ENCODE measurements at regions not wholly inside any gene's neighbourhood (a gene's known extent, or its start where the extent isn't known, plus 50 kb on each side); places are given as distances from the start of the nearest gene placed in this dataset.
"Not testable (repeated sequence)": the region's sequence is repeated elsewhere in the genome, so short reads cannot be mapped to it uniquely, and the experiment has no call there.

DNA sequence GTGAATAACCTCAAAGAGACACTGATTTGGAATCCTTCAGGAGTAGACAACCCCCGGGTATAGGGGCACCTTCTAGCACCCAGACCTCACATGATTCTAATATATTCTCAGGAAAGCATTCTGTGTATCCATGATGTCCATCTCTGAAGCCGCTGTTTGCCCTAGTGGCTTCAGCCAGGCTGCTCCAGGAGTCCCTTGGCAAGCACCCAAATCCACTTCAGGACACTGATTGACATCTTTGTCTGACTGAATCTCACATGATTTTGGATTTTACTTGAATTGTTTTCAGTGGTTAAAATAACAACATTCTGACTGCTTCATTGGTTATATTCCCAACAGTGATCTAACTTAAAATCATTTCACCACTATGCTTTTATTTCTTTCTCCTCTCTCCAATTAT lies 390.5 kb upstream of the CLEC14A start:
- intact Hi-C loops (cut with DNase I) = no loop called here
- DNase-seq (no peak), ATAC-seq (no peak)
- TF ChIP-seq, protein P1, sequence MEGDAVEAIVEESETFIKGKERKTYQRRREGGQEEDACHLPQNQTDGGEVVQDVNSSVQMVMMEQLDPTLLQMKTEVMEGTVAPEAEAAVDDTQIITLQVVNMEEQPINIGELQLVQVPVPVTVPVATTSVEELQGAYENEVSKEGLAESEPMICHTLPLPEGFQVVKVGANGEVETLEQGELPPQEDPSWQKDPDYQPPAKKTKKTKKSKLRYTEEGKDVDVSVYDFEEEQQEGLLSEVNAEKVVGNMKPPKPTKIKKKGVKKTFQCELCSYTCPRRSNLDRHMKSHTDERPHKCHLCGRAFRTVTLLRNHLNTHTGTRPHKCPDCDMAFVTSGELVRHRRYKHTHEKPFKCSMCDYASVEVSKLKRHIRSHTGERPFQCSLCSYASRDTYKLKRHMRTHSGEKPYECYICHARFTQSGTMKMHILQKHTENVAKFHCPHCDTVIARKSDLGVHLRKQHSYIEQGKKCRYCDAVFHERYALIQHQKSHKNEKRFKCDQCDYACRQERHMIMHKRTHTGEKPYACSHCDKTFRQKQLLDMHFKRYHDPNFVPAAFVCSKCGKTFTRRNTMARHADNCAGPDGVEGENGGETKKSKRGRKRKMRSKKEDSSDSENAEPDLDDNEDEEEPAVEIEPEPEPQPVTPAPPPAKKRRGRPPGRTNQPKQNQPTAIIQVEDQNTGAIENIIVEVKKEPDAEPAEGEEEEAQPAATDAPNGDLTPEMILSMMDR (IDR thresholded peaks at IDR 0.05) = no peak
- 64% methylated on average over 2 of the region's 2 CpGs for WGBS, 2 donors
- H3K9me3 ChIP-seq = peaks cover 0 to 11% (median 0%) of the 10 kb centered on the region in 11 donors
- no peaks in the 10 kb centered on the region for H3K27me3 ChIP-seq
- no peak overlapping the region for H3K27ac ChIP-seq
- no peak overlapping the region for H3K4me3 ChIP-seq
- no peaks in the 10 kb centered on the region for H3K36me3 ChIP-seq
- no peaks in the 10 kb centered on the region for H3K4me1 ChIP-seq

DNA sequence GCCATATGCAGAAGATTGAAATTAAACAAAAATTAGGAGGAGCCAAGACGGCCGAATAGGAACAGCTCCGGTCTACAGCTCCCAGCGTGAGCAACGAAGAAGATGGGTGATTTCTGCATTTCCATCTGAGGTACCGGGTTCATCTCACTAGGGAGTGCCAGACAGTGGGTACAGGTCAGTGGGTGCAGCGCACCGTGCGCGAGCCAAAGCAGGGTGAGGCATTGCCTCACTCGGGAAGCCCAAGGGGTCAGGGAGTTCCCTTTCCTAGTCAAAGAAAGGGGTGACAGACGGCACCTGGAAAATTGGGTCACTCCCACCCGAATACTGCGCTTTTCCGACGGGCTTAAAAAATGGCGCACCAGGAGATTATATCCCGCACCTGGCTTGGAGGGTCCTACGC lies 379.0 kb upstream of the CLEC14A start:
- intact Hi-C loops (cut with DNase I); H3K27ac ChIP-seq; ATAC-seq; H3K4me1 ChIP-seq; H3K27me3 ChIP-seq; H3K36me3 ChIP-seq; DNase-seq; H3K4me3 ChIP-seq: not testable (repeated sequence)
- WGBS, 2 donors = 92 to 95% methylated on average over 14 to 19 of the region's 19 CpGs
- peaks cover 0 to 22% (median 0%) of the 10 kb centered on the region in 11 donors for H3K9me3 ChIP-seq

DNA sequence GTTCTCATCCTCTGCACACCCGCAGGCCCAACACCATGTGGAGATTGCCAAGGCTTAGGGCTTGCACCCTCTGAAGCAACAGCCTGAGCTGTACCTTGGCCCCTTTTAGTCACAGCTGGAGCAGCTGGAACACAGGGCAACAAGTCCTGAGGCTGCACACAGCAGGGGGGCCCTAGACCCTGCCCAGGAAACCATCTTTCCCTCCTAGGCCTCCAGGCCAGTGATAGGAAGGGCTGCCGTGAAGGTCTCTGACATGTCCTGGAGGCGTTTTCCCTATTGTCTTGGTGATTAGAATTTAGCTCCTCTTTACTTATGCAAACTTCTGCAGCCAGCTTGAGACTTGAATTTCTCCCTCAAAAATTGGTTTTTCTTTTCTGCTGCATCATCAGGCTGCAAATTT lies 373.5 kb upstream of the CLEC14A start:
- DNase-seq (no peak), ATAC-seq (no peak)
- TF ChIP-seq, protein P1 (IDR thresholded peaks at IDR 0.05) = no peak
- intact Hi-C loops (cut with DNase I) = no loop called here
- H3K27ac ChIP-seq = no peak overlapping the region
- no peaks in the 10 kb centered on the region for H3K4me1 ChIP-seq
- H3K9me3 ChIP-seq = peaks cover 0 to 19% (median 0%) of the 10 kb centered on the region in 11 donors
- H3K36me3 ChIP-seq = no peaks in the 10 kb centered on the region
- no peaks in the 10 kb centered on the region for H3K27me3 ChIP-seq
- no peak overlapping the region for H3K4me3 ChIP-seq
- WGBS, 2 donors = 79% methylated on average over 3 of the region's 3 CpGs

DNA sequence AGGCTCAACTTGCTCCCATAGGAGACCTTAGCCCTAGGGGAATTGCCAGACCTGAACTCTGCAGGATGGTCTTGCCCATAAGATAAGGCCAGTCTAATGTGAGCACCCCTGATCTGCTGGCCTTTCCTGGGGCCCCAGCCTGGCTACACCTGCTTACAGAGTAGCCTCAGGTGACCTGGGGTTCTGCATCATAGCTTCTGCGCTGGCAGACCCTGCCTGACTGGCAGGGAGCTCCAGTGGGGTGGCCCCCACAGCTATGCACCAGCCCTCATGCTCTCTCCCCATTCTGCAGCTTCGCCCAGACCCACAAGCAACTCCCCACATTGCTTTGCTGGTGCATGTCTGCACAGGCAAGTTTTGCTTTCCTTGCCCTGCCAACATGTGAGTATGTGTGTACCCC lies 371.3 kb upstream of the CLEC14A start:
- intact Hi-C loops (cut with DNase I) = no loop called here
- no peaks in the 10 kb centered on the region for H3K4me1 ChIP-seq
- H3K27ac ChIP-seq = no peak overlapping the region
- WGBS, 2 donors = 80 to 96% methylated on average over 2 of the region's 2 CpGs
- ATAC-seq (no peak), DNase-seq (no peak)
- no peaks in the 10 kb centered on the region for H3K27me3 ChIP-seq
- H3K4me3 ChIP-seq = no peak overlapping the region
- peaks cover 0 to 11% (median 0%) of the 10 kb centered on the region in 11 donors for H3K9me3 ChIP-seq
- H3K36me3 ChIP-seq = no peaks in the 10 kb centered on the region
- TF ChIP-seq, protein P1 (IDR thresholded peaks at IDR 0.05) = no peak

DNA sequence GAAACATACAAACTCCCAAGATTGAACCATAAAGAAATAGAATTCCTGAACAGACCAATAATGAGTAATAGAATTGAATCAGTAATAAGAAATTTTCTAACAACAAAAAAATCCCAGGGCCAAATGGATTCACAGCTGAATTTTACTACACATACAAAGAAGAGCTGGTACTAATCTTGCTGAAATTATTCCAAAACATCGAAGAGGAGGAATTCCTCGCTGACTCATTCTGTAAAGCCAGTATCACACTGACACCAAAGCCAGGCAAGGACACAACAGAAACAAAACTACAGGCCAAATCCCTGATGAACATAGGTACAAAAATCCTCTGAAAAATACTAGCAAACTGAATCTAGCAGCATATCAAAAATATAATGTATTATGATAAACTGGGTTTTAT lies 367.8 kb upstream of the CLEC14A start:
- TF ChIP-seq, protein P1 (IDR thresholded peaks at IDR 0.05) = no peak
- H3K9me3 ChIP-seq = peaks cover 0 to 5% (median 0%) of the 10 kb centered on the region in 11 donors
- WGBS, 2 donors = 58 to 88% methylated on average over 2 of the region's 2 CpGs

More for the DNA sequence above, 367.8 kb upstream of the CLEC14A start:
- ATAC-seq = no peak
- Histone ChIP-seq H3K27ac (no peak overlapping the region), H3K27me3 (no peaks in the 10 kb centered on the region), H3K36me3 (no peaks in the 10 kb centered on the region), H3K4me3 (no peak overlapping the region), H3K4me1 (no peaks in the 10 kb centered on the region)
- intact Hi-C loops (cut with DNase I) = no loop called here
- DNase-seq = no peak

All from heart right ventricle (tissue), 16 donors.